ENCODE measurements at regions not wholly inside any gene's neighbourhood (a gene's known extent, or its start where the extent isn't known, plus 50 kb on each side); places are given as distances from the start of the nearest gene placed in this dataset.

GRCh38 chr2:104164721-104165252 is 689.1 kb upstream of the POU3F3 start:
- Histone ChIP-seq H3K27me3 (ENCODE audit: insufficient read depth, low read depth, low read length) (no peaks in the 10 kb centered on the region), H3K9me3 (ENCODE audit: low read length) (no peaks in the 10 kb centered on the region), H3K9me2 (ENCODE audit: insufficient read depth, low read length) (no peaks in the 10 kb centered on the region), H3K9ac (ENCODE audit: low read length) (no peak overlapping the region), H3K4me3 (ENCODE audit: low read length) (no peak overlapping the region), H3F3A (ENCODE audit: insufficient read depth, low read length, poor library complexity, severe bottlenecking) (no peaks in the 10 kb centered on the region), H3K4me2 (ENCODE audit: low read length) (no peak overlapping the region), H4K20me1 (ENCODE audit: insufficient read depth) (no peaks in the 10 kb centered on the region), H3K79me2 (replicated peaks; ENCODE audit: insufficient read depth, low read length) (no peaks in the 10 kb centered on the region), H3K27ac (ENCODE audit: low read length) (no peak overlapping the region), H2AFZ (ENCODE audit: low read depth, low read length) (no peak overlapping the region), H3K36me3 (ENCODE audit: insufficient read depth, low read length) (no peaks in the 10 kb centered on the region)
- TF ChIP-seq EP300 (conservative IDR thresholded peaks at IDR 0.05; ENCODE audit: poor library complexity, severe bottlenecking) (no peak), EZH2 (IDR thresholded peaks at IDR 0.05; ENCODE audit: borderline replicate concordance, insufficient read depth, low read length, poor library complexity, severe bottlenecking) (no peak), SMC3 (conservative IDR thresholded peaks at IDR 0.05; ENCODE audit: poor library complexity) (no peak), TAF1 (IDR thresholded peaks at IDR 0.05; ENCODE audit: low read depth) (no peak), POLR2AphosphoS5 (IDR thresholded peaks at IDR 0.05) (no peak), CTCF (IDR thresholded peaks at IDR 0.05; ENCODE audit: poor library complexity, severe bottlenecking) (no peak), REST (IDR thresholded peaks at IDR 0.05; ENCODE audit: borderline replicate concordance) (no peak), RAD21 (conservative IDR thresholded peaks at IDR 0.05) (no peak), MXI1 (conservative IDR thresholded peaks at IDR 0.05; ENCODE audit: poor library complexity, severe bottlenecking) (no peak)

- no peak for TF ChIP-seq EZH2 (IDR thresholded peaks at IDR 0.05; ENCODE audit: borderline replicate concordance, insufficient read depth, low read length, poor library complexity, severe bottlenecking)
- no peak for TF ChIP-seq TAF1 (IDR thresholded peaks at IDR 0.05; ENCODE audit: low read depth)
- no peak for TF ChIP-seq MXI1 (conservative IDR thresholded peaks at IDR 0.05; ENCODE audit: poor library complexity, severe bottlenecking)
- no peak for TF ChIP-seq CTCF (IDR thresholded peaks at IDR 0.05; ENCODE audit: poor library complexity, severe bottlenecking)
- no peak for TF ChIP-seq RAD21 (conservative IDR thresholded peaks at IDR 0.05)
- TF ChIP-seq REST (IDR thresholded peaks at IDR 0.05; ENCODE audit: borderline replicate concordance) = no peak
- TF ChIP-seq POLR2AphosphoS5 (IDR thresholded peaks at IDR 0.05) = no peak
- TF ChIP-seq SMC3 (conservative IDR thresholded peaks at IDR 0.05; ENCODE audit: poor library complexity) = no peak
- no peak for TF ChIP-seq EP300 (conservative IDR thresholded peaks at IDR 0.05; ENCODE audit: poor library complexity, severe bottlenecking)
- no peaks in the 10 kb centered on the region for H3K9me2 ChIP-seq (ENCODE audit: insufficient read depth, low read length)
These were observed 676.7 kb upstream of the POU3F3 start for GRCh38 chr2:104177179-104177578.

More at GRCh38 chr2:104177179-104177578, 676.7 kb upstream of the POU3F3 start:
- no peak overlapping the region for H3K4me2 ChIP-seq (ENCODE audit: low read length)
- H3K36me3 ChIP-seq (ENCODE audit: insufficient read depth, low read length) = no peaks in the 10 kb centered on the region
- H4K20me1 ChIP-seq (ENCODE audit: insufficient read depth) = no peaks in the 10 kb centered on the region
- H3K27me3 ChIP-seq (ENCODE audit: insufficient read depth, low read depth, low read length) = no peaks in the 10 kb centered on the region
- H3K9ac ChIP-seq (ENCODE audit: low read length) = no peak overlapping the region
- peaks cover 3% of the 10 kb centered on the region for H3K9me3 ChIP-seq (ENCODE audit: low read length)
- no peaks in the 10 kb centered on the region for H3K79me2 ChIP-seq (replicated peaks; ENCODE audit: insufficient read depth, low read length)
- H2AFZ ChIP-seq (ENCODE audit: low read depth, low read length) = no peak overlapping the region
- H3K27ac ChIP-seq (ENCODE audit: low read length) = no peak overlapping the region
- no peak overlapping the region for H3K4me3 ChIP-seq (ENCODE audit: low read length)
- H3F3A ChIP-seq (ENCODE audit: insufficient read depth, low read length, poor library complexity, severe bottlenecking) = no peaks in the 10 kb centered on the region
